H1 (cell line): ENCODE measurements at regions not wholly inside any gene's neighbourhood (a gene's known extent, or its start where the extent isn't known, plus 50 kb on each side); places are given as distances from the start of the nearest gene placed in this dataset.

Experiments used
- FOSL1 ChIP-seq: IDR thresholded peaks from 2 replicates; pipeline ENCODE4 v1.6.1; 2011; ENCODE audit warnings: mild to moderate bottlenecking, low read depth, low read length, moderate library complexity; ENCODE audit not compliant: insufficient read depth
- GABPA ChIP-seq: IDR thresholded peaks from 2 replicates; pipeline ENCODE4 v1.6.1; 2011; ENCODE audit warnings: mild to moderate bottlenecking, low read length, moderate library complexity, borderline replicate concordance; ENCODE audit not compliant: insufficient read depth
- SIN3A ChIP-seq, 2 experiments: IDR thresholded peaks in 1 of 2; conservative IDR thresholded peaks in 1 of 2; 2 replicates each; pipeline ENCODE4 v1.6.1; 2011 to 2012; ENCODE audit warnings: low read length in 2 of 2, improper control_type of control experiment in 1 of 2, low read depth in 1 of 2, mild to moderate bottlenecking in 1 of 2

DNA sequence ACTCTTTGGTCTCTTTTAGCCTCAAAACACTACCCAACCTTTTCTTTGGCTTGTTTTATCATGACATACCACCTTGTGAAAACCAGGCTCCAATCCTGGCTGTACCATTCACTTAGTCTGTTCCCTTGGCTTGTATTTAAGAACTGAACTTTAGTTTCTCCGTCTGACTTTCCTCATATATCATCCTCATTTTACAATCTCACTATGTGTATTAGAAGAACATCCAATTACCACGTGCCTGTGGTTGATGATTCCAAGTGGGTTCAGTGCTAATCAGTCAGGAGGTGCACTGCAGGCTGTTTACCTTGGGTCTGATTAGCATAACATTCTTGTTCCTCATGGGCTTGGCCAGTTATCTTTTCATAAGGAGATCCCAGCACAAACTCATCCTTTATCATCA lies 144.8 kb upstream of the KLF14 start (continued):
- TF ChIP-seq GABPA, result no peak
- TF ChIP-seq FOSL1, result no peak
- TF ChIP-seq SIN3A (conservative IDR thresholded peaks at IDR 0.05 in 1 of 2, IDR thresholded peaks at IDR 0.05 in 1 of 2; ENCODE audit: low read depth in 1 of 2, low read length in 2 of 2), result no peak
- TF ChIP-seq, all 59 proteins: peak for 0
